HG02610 (cell line): ENCODE measurements at regions not wholly inside any gene's neighbourhood (a gene's known extent, or its start where the extent isn't known, plus 50 kb on each side); places are given as distances from the start of the nearest gene placed in this dataset.
A peak's percentile ranks its signal among the peaks of the same experiment; 100 is the strongest.
"Not testable (repeated sequence)": the region's sequence is repeated elsewhere in the genome, so short reads cannot be mapped to it uniquely, and the experiment has no call there.

Source experiments
- ATAC-seq: cut with Tn5 transposase; IDR thresholded peaks from one replicate; pipeline ENCODE4 v1.9.1; 2021; ENCODE audit warnings: mild to moderate bottlenecking, moderate library complexity; ENCODE audit not compliant: unreplicated experiment

GRCh38 chr4:38373375-38373774 is 290.6 kb upstream of the KLF3 start:
- no peak for ATAC-seq

- no peak for ATAC-seq
Measured at GRCh38 chr4:38377195-38377594, 286.8 kb upstream of the KLF3 start.

- ATAC-seq: no peak
Measured at GRCh38 chr4:38378478-38378877, 285.5 kb upstream of the KLF3 start.

DNA sequence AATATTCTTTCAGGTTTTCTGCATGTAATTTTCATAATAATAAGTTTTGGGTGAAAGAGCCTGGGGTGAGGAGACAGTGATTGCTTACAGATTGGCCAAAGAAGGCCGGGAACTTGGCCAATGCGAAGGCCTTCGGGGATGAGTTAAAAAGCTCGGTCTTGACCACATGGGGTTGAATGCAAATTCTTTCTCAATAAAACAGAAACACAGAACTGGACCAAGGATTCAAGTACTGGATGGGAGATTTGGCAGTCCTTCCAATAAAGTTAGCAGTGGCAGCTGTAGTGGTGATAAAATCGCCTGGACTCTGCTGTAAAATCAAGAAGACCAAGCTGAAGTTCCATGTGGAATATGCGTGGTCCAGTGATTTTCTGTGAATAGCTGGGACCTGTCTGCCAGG is 282.2 kb upstream of the KLF3 start:
- ATAC-seq: no peak

DNA sequence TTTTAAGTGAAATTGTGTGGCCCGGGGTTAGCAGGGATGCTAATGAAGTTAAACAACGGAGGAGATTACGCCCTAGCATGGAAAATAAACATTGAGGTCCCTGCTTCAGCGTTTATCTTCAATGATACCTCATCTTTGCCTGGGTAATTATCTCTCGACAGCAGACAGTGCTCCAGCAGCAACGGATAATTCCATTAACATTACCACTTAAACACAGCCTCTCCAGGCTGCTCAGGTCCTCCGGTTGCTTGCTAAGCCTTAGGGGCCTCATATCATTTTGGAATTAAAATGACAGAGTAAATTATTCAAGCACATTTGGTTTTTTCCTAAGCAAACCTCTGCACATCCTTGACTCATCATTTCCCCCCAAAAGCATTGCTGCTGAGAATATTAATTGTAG is 281.5 kb upstream of the KLF3 start:
- no peak for ATAC-seq

DNA sequence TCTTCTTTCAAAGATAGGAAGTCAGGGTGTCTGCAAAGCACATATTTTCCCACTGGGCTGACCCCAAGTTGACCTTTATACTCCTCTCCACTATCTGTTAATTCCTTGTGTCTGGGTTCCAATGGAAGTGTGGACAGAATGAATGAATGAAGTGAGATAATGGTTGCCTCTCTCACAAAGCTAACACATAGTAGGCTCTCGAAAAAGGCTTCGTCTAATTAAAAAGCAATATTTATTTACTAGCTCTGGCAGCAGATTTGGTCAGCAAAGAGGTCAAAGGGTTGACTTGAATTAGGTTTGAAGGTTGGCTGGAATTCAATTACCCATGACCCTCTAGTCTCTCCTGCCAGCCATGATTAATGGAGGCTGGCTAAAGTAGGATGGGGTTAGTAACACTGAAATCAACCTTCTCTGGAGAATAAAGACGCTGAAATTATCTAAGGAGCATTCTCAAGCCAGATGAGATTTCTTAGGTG is 280.3 kb upstream of the KLF3 start:
- ATAC-seq: no peak

DNA sequence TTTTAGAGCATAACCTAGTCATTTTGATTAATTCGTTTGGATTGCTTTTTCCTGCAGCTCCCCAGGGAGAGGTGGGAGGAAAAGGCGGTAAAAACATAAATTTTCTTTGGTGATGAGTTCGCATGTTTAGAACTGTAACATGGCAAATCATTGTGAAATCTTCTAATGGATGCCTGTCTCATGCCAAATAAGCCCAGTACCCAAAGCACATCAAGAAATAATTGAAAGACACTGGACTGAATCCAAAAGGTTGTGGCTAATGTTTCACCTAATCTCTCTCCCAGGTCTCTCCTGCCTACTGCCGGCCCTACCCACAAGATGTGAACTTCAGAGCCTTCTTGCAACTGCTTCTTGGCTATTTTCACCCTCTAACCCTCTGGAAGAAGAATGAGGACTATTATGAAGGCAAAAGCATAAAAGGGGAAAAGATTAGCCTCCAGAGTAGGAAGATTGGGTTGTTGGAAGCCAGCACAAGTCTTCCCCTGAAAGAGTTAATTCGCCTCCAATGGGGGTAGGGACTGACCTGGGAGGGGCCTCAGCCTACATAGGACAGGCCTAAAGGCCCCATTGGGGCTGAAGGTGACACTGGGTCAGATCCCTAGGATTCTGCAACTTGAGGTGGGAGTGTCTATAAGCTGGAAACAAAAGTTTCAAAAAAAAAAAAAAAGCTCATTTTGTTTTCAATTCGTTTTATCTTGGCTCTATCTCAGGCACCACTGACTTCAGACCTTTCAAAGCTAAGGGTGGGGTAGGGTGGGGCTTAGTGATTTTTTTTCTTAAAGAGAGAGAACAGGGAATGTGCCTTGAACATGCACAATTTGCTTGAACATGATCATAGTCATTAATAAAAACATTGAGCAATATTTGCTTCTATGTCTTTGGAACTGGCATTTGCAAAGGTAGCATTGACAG is 278.6 kb upstream of the KLF3 start:
- ATAC-seq: no peak

GRCh38 chr4:38386005-38386551 is 277.9 kb upstream of the KLF3 start:
- ATAC-seq: no peak

DNA sequence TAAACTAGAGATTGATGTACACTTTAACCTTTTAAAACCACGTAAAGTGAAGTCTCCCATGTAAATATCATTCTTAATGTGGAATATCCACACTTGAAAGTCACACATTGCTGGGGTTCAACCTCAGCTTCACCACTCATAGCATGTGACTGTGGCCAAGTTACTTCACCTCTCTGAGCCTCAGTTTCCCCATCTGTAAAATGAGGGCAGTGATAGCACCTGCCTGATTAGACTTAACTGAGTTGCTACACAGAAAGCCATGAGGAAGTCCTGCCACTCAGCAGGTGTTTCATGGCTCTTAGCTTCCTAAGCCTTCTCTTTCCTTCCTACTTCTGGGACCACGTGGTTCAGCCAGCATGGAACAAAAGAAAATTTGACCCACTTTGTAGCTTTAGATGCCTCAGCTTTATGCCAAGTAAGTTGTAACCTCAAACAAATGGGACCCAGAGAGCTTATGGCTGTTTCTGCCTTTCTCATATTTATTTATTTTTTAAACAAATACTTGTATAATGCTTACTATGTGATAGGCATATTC is 277.3 kb upstream of the KLF3 start:
- ATAC-seq: no peak

DNA sequence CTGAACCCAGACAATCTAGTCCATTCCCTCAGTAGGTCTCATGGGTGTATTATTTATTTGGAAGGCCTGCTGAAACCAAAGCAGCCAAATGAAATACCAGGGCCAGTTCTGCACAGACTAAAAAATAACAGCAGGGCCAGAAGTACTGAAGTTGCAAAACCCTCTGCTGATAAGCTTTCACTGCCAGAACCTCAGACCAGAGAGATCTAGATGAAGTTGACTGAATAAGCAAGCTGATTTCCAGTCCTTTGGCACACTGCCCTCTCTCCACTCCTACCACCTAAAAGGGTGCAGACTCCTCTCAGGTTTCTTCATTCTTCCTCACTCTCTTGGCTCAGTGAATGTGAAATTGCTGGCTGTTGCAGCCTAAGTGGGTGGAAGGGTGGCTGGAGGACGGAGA is 276.7 kb upstream of the KLF3 start:
- ATAC-seq: no peak

- no peak for ATAC-seq
Measured at GRCh38 chr4:38387819-38388218, 276.2 kb upstream of the KLF3 start.

- ATAC-seq: not testable (repeated sequence)
Measured at GRCh38 chr4:38388907-38389306, 275.1 kb upstream of the KLF3 start.

DNA sequence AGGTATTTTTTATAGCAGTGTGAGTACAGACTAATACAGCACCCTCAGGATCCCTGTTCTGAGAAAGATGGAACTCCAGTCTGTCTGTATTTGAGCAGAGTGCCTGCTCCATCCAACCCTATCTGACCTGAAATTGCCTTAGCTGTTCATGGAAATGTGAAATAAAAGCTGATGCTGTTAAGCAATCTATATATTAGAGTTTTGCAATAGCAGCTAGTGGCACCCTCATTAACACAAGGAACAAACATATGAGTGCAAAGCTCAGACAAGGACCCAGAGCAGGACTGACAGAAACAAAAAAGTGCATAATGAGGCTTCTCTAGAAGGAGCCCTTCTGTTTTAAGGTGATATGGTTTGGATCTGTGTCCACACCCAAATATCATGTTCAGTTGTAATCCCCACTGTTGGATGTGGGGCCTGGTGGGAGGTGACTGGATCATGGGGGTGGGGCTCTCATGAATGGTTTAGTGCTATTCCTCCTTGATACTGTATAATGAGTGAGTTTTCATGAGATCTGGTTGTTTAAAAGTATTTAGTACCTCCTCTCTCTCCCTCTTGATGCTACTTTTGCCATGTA is 272.9 kb upstream of the KLF3 start:
- no peak for ATAC-seq

DNA sequence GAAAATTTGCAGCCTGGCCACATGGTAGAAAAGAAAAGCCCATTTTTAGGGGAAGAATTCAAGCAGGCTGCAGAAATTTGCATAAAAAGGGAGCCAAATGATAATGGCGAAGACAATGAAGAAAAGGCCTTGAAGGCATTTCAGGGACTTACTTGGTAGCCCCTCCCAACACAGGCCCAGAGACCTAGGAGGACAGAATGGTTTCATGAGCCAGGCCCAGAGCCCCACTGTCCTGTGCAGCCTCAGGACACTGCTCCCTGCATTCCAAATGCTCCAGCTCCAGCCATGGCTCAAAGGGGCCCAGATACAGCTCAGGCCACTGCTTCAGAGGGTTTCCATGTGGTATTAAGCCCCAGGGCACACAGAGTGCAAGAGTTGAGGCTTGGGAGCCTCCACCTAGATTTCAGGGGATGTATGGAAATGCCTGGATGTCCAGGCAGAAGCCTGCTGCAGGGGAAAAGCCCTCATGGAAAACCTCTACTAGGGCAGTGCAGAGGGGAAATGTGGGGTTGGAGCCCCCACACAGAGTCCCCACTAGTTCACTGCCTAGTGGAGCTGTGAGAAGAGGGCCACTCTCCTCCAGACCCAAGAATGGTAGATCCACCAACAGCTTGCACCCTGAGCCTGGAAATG is 271.7 kb upstream of the KLF3 start:
- no peak for ATAC-seq

DNA sequence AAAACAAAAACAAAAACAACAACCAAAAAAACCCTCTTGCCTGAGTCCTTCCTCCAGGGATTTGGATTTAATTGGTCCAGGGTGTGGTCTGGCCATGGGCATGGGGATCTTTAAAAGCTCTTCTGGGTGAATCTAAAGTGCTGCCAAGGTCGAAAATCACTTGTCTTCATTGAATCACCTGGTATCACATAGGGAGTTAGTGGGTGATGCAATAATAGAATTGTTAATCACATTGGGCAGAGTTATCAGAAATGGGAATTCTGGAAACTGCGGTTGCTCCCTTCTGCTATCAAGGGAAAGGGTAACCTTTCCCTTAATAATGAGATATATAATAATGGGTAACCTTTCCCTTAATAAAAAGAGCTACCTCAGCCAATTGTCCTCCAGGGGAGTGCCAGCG is 267.9 kb upstream of the KLF3 start:
- no peak for ATAC-seq

DNA sequence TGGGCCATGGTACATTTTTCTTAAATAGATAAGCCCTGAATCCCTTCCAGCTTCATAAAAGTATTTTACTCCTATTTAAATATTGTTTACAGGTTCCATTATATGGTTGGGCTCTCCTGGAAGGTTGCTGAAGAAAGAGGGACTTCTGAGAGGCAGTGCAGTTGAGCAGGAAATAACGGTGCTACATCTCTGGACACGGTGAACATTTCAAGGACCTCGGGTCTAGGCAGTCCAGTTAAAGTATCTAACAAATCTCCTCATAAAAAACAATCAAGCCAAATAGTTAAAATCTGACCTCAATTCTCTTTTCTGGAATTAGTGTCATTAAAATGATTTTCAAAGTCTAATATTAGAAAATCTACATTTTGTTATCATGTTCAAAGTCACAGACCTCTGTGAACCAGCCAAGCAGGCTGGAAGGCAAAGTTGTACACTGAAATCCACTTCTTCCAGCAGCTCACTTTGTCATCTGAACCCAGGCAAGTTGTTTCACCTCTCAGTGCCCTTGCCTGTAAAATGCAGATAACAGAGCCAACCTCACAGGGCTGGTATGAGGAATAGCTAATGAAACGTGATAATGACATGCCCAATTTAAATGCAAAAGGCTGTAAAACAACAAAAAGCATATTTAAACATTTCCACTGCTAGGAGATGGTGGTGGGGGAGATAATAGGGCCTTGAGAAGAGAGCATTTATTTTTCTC is 267.0 kb upstream of the KLF3 start:
- ATAC-seq: no peak

GRCh38 chr4:38400946-38401345 is 263.1 kb upstream of the KLF3 start:
- no peak for ATAC-seq

DNA sequence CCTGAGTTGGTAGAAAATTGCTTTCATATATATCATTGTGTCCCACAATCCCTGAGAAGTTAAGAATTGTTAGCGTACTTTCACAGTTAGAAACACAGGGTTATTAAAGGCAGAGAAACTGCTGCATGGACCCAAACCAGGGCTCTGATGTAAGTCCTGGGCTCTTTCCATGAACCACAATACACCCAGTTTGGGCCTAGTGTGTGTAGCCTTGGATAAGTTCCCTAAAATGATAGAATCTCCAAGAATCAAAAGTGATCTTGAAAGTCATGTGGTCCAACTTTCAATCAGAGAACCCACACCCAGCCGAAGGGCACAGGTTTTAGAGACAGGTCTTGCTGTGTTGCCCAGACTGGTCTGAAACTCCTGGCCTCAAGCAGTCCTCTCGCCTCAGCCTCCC is 257.8 kb upstream of the KLF3 start:
- ATAC-seq: no peak

DNA sequence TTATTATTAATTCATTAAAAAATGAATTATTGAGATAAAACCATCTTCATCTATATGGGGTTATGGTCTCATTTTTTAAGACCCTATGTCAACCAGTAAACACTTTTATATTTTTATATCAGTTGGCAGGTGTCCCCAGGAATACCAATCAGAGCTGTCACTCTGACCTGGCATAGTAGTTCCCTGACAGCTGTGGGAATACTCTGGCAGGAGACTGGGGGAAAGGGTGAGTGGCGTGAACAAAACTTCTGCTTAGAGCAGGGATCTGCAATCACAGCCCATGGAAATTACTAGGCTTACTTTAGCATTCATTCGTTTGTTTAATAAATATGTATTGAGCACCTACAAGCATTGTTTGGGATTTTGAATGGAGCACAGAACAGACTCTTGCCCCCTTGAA is 254.1 kb upstream of the KLF3 start:
- no peak for ATAC-seq

- peak; percentile 92 for ATAC-seq
Measured at GRCh38 chr4:38411092-38411491, 252.9 kb upstream of the KLF3 start.
